ENCODE measurements at regions not wholly inside any gene's neighbourhood (a gene's known extent, or its start where the extent isn't known, plus 50 kb on each side); places are given as distances from the start of the nearest gene placed in this dataset.

DNA sequence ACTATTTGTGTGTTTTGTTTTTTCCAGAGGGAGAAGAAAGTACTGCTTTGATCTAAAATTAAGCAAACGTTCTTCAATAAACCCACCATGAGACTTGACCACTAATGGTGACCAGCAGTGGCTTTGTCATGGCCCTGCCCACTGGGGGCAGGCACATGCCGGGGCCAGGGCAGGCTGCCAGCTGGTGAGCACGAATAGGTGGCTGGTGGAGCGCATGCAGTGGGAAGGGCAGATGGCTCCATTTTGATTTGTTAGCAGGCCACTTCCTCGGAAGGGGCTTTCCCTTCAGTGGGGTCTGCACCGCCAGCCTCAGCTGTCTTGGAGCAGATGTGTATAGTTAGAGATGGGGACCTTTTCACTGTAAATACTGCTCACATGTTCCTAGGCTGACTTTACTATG is 277.1 kb downstream of the SOX11 start:
- in situ Hi-C loops (cut with HindIII; ENCODE audit: extremely low pct_ligation_motif_present, low pct_unique_long_range_greater_than_20kb) = no loop called here
- DNase-seq (ENCODE audit: low spot score) = no peak
- Histone ChIP-seq H3K27ac (ENCODE audit: extremely low read length, insufficient read depth, low read length) (no peak overlapping the region), H3K4me3 (replicated peaks in 1 of 3; ENCODE audit: insufficient read depth in 1 of 3, low read depth in 2 of 3, low read length in 3 of 3) (no peak overlapping the region), H3K4me1 (ENCODE audit: insufficient read depth, low read length) (no peaks in the 10 kb centered on the region), H3K27me3 (ENCODE audit: control insufficient read depth in 1 of 2, insufficient read depth in 2 of 2, low read length in 2 of 2) (no peaks in the 10 kb centered on the region), H3K9ac (ENCODE audit: insufficient read depth, low read depth, low read length) (no peak overlapping the region), H3K79me2 (ENCODE audit: insufficient read depth, low read length) (no peaks in the 10 kb centered on the region), H4K20me1 (ENCODE audit: insufficient read depth, low read length) (no peaks in the 10 kb centered on the region), H3K36me3 (replicated peaks in 1 of 2; ENCODE audit: control insufficient read depth in 1 of 2, insufficient read depth in 2 of 2, low read length in 2 of 2) (no peaks in the 10 kb centered on the region), H2AFZ (ENCODE audit: low read length) (no peak overlapping the region), H3K4me2 (ENCODE audit: low read depth, low read length) (no peak overlapping the region), H3K9me3 (ENCODE audit: low read length) (peaks cover 51% of the 10 kb centered on the region)
- no peak for FAIRE-seq
- intact Hi-C loops (cut with micrococcal nuclease; ENCODE audit: unreplicated experiment) = no loop called here
- 23% methylated on average over 6 of the region's 6 CpGs for WGBS (ENCODE audit: low lambda C conversion rate)
- ChIA-PET POLR2A (no interaction called here), CTCF (ENCODE audit: low intra/inter-chr PET ratio, low total read pairs) (no interaction called here)
- no TSS peak for BruUV-seq (replicated peaks)
- ATAC-seq = no peak
- TF ChIP-seq, protein P1, sequence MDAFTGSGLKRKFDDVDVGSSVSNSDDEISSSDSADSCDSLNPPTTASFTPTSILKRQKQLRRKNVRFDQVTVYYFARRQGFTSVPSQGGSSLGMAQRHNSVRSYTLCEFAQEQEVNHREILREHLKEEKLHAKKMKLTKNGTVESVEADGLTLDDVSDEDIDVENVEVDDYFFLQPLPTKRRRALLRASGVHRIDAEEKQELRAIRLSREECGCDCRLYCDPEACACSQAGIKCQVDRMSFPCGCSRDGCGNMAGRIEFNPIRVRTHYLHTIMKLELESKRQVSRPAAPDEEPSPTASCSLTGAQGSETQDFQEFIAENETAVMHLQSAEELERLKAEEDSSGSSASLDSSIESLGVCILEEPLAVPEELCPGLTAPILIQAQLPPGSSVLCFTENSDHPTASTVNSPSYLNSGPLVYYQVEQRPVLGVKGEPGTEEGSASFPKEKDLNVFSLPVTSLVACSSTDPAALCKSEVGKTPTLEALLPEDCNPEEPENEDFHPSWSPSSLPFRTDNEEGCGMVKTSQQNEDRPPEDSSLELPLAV (CRISPR knock-in tag; conservative IDR thresholded peaks at IDR 0.05; ENCODE audit: low read depth) = no peak
- TF ChIP-seq, protein P2, sequence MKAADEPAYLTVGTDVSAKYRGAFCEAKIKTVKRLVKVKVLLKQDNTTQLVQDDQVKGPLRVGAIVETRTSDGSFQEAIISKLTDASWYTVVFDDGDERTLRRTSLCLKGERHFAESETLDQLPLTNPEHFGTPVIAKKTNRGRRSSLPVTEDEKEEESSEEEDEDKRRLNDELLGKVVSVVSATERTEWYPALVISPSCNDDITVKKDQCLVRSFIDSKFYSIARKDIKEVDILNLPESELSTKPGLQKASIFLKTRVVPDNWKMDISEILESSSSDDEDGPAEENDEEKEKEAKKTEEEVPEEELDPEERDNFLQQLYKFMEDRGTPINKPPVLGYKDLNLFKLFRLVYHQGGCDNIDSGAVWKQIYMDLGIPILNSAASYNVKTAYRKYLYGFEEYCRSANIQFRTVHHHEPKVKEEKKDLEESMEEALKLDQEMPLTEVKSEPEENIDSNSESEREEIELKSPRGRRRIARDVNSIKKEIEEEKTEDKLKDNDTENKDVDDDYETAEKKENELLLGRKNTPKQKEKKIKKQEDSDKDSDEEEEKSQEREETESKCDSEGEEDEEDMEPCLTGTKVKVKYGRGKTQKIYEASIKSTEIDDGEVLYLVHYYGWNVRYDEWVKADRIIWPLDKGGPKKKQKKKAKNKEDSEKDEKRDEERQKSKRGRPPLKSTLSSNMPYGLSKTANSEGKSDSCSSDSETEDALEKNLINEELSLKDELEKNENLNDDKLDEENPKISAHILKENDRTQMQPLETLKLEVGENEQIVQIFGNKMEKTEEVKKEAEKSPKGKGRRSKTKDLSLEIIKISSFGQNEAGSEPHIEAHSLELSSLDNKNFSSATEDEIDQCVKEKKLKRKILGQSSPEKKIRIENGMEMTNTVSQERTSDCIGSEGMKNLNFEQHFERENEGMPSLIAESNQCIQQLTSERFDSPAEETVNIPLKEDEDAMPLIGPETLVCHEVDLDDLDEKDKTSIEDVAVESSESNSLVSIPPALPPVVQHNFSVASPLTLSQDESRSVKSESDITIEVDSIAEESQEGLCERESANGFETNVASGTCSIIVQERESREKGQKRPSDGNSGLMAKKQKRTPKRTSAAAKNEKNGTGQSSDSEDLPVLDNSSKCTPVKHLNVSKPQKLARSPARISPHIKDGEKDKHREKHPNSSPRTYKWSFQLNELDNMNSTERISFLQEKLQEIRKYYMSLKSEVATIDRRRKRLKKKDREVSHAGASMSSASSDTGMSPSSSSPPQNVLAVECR (CRISPR knock-in tag; IDR thresholded peaks at IDR 0.05; ENCODE audit: borderline replicate concordance) = no peak
- TF ChIP-seq PLRG1 (conservative IDR thresholded peaks at IDR 0.05) (no peak), EHMT2 (IDR thresholded peaks at IDR 0.05; ENCODE audit: borderline replicate concordance, low read depth, low read length) (no peak)

All from HepG2 (cell line).